HG03103 (cell line): ENCODE measurements at regions not wholly inside any gene's neighbourhood (a gene's known extent, or its start where the extent isn't known, plus 50 kb on each side); places are given as distances from the start of the nearest gene placed in this dataset.
"Not testable (repeated sequence)": the region's sequence is repeated elsewhere in the genome, so short reads cannot be mapped to it uniquely, and the experiment has no call there.

Experiments used
- ATAC-seq: cut with Tn5 transposase; IDR thresholded peaks from one replicate; pipeline ENCODE4 v1.9.1; 2021; ENCODE audit warnings: low read depth; ENCODE audit not compliant: unreplicated experiment

DNA sequence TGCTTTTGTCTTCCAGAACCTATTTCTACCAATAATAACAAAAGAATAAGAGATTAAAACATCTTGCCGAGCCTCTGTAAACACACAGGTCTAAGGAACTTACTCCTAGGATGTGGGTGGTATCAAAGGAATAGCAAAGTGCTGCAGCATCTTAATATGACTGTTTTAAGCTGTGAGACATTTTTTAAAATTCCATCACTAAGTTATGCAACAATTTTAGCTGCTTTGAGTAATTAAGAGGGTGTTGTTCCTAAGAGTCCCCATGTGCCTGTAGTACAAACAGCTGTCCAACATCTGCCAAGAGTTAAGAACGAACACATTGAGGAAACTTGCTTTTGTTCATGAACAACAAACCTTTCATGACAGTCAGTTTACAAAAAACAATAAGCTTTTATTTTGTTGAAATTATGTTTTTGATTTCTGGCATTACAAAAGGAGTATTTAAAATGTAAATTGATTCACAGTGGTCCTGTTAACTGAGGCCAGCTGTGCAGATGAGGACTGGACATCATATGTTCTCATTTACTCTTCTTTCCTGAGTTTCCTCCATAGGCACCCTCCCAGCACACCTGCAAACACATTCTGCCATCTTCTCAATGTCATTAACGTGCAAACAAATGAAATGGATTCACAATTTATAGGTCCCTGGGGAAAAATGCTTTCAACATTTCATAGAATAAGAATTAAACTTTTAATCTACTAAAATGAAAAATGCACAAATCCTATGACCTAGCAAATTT, 337.3 kb upstream of the ARHGEF26 start:
- ATAC-seq: no peak

DNA sequence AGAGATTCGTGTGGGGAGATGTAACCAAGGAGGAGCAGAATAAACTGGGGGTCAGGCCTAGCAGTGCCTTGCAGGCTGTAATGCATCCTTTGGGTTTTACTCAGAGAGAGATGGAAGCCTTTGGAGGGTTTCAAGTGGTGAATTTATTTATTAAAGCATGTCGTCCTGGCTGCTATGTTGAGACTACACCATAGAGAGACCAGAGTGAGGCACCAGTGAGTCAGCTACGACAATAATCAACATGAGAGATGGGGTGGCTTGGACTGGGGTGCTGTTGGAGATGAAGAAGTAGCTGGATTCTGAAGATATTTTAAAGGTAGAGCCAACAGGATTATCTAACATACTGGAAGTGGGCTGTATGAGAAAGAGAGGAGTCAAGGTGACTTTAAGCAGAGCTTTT, 335.3 kb upstream of the ARHGEF26 start:
- no peak for ATAC-seq

DNA sequence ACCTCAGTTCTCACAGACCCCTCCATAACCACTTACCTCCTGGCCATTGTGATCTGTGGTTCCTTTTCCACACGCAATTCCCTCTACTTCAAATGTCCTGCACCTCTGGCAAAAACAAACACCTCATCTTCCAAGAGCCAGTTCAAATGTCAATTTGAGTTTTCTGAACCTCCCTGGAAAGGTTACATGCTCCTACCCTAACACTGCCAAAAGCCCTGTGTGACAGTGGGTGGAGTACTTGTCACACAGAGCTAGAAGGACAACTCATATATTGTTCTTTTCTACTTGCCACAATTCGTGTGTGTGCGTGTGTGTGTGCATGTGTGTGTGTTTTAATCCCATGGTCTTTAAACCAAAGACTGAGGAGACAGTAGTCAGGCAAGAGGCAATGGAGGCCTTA, 331.8 kb upstream of the ARHGEF26 start:
- no peak for ATAC-seq

DNA sequence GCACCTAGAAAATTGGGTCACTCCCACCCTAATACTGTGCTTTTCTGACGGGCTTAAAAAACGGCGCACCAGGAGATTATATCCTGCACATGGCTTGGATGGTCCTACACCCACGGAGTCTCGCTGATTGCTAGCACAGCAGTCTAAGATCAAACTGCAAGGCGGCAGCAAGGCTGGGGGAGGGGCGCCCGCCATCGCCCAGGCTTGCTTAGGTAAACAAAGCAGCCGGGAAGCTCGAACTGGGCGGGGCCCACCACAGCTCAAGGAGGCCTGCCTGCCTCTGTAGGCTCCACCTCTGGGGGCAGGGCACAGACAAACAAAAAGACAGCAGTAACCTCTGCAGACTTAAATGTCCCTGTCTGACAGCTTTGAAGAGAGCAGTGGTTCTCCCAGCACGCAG, 324.1 kb upstream of the ARHGEF26 start:
- ATAC-seq: not testable (repeated sequence)

DNA sequence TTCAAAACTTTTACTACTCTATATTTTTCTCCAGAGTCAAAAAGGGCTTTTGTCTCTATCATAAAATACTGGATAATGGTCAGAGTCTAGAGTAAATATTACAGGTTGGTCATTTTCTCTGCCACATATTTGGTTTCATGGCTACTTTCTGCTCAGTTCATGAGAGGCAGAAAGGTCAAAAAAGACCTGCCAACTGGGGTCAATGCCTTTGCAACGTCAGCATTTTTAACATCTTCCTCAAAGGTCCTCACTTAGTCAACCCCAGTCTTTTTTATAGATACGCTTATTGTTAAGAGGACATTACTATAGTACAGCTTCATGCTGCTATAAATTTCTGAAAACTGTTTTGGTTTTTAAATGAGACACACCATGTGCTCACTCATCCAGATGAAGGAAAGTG, 312.1 kb upstream of the ARHGEF26 start:
- no peak for ATAC-seq

DNA sequence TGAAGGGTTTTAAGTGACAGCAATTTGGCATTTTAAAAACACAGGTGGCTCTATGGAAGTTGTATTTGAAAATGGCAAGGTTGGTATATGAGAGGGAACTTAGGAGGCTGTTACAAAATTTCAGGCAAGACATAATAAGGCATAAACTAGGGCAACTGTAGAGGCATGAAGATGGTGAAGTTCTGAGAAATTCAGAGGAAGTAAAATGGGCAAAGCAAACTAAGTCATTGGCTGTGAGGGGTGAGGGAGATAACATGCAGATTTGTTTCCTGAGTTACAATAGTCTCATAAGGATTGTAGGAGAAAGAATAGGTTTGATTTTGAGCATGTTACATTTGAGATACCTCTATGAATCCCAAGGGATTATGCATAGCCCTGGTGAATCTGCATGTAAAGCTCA, 302.9 kb upstream of the ARHGEF26 start:
- ATAC-seq: no peak

DNA sequence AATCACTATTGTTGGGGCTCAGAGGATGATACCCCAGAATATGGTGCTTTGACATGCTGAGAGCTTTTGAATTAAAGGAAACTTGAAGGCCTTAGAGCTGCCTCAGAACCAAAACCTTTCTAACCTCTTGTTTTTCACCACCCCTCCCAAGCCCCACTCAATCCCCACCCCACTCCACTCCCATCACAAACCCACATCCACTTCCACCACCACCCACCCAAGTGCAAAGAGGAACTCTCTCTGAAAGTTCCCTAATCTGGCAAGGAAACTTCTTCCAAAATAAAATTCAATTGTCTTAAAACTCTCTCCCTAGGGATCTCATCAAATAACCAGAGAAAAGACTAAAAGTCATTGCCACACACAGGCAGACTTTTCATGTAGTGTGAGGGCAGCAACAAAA, 301.2 kb upstream of the ARHGEF26 start:
- ATAC-seq: no peak

DNA sequence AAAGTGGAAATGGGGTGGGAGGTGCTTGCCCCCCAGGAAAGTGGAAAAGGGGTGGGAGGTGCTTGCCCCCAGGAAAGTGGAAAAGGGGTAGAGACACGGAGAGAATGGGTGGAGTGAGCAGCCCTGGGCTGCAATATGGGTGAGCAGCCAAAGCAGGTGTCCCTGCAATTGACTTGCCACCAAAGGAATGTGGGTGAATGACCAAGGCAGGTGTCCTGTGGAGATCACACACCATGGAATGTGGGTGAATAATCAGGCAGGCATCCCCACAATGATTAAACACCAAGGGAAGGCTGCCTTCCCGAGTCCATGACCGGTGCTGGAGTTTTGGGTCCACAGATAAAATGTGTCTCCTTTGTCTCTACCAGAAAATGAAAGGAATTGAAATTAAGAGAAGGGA, 292.8 kb upstream of the ARHGEF26 start:
- ATAC-seq: not testable (repeated sequence)

DNA sequence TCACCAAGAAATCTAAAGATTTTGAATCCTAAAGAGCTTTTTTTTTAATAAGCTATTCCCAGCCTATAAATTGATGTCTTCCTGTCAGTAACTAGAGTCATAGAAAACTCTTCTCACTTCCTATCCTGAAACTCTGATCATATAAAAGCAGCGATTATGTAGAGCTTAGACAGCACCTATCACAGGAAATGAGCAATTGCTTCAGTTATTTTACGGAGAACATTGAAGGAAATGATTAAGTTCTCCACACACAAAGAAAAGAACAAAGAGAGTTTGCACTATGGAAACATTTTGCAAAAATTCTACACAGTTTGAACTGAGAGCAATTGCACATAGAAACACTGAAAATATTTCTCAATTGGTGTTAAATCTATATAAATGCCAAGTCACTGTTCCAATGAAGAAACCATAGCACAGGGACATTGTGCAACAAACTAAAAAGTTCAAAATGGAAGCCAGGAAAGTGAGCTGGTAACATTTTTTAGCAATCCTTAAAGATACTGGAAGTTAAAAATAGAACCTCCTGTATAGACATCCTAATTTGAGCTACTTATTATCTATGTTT, 291.5 kb upstream of the ARHGEF26 start:
- no peak for ATAC-seq

DNA sequence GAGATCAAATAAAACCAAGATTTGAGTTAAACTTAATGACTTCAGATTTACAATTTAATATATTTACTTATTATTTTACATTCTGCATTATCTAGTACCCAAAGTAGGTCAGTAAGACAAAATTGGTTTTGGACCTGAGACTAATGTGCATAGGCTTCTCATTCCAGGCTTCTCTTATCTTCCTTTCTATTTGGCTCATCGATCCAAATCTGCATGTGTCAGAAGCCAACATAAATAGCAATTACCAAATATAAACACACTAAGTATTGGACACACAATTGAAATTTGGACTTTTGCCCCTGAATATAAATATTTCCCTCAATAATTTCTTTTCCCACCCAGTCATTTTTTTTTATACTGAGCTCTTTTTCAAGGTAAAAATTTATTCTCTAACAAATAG, 290.6 kb upstream of the ARHGEF26 start:
- no peak for ATAC-seq

DNA sequence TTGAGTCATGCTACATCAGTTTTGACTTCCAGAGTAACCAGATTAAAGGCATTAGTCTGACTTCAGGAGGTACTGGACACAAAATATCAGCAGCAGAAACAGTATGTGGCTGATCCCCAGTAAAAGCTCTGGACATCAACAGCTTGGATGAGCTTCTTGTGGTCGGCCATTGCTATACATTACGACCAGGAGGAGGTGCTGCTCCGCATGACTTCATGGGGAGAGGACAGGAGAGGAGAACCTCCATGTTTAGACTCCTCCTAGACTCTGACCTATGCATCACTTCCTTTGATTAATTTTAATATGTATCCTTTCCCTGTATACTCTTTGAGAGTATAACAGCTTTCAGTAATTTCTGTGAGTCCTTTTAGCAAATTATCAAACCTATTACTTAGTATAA, 285.6 kb upstream of the ARHGEF26 start:
- no peak for ATAC-seq

DNA sequence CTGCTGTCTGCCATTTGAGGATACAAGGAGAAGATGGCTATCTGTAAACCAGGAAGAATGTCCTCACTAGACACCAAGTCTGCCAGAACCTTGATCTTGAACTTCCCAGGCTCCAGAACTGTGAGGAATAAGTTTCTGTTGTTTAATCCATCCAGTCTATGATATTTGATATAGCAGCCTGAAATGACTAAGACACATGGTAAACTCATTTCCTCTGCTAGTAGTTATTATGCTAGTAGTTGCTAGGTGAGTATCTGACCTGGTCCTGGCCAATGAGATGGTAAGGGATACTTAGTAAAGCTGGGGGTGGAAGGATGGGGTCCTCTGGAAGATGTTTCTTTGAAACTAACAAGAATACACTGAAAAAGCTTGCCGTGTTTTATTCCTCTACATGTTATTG, 280.7 kb upstream of the ARHGEF26 start:
- no peak for ATAC-seq

DNA sequence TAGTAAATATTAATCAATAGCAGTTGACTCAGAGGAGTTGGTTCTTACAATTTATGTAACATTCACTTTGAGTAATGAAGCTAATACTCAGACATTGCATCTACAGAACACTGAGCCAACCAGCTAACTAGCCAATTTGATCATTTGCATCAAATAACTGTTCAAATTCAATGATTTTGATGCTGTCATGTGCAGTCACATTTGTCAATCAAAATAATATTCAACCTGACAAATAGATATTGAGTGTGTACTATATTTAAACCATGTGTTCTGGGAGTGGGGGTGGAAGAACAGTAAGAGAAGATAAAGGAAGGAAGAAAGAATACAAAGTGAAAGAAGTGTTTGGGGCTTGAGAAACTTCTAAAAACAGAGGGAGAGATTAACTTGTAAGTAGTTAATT, 277.2 kb upstream of the ARHGEF26 start:
- no peak for ATAC-seq

DNA sequence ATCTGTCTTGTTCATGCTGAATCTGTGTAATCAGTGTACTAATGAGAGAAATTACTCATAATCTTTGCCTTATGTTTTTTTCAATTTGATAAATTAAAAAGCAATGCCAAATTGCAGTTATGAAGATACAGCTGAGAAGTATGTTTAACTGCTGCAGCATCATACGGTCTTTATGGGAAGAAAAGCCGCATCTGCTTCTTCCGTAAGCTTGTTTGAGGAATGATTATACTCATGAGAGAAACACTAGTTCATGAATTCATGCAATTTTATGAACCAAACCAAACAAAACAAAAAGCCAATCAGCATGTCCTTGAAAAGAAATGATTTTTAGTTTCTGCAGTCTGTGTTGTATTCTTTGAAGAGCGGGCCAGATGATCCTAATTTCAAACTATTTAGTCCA, 275.9 kb upstream of the ARHGEF26 start:
- ATAC-seq: no peak

DNA sequence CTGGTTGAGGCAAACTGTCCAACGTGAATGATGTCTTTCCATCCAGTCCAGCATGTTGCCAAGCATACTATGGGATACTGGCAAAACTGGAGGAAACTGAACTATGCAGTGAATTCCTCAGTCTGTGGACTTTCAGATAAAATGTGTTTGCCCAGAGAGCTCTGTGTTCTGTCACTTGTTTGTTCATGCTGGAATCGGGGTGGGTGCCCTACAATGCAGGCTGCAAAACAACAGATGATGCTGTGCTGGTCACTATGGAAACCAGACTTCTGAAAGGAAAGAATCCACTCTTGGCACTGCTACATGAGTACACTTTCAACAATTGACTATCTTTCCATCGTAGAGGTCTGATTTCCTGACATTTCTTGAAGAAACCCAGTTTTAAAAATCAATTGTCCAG, 272.5 kb upstream of the ARHGEF26 start:
- no peak for ATAC-seq

DNA sequence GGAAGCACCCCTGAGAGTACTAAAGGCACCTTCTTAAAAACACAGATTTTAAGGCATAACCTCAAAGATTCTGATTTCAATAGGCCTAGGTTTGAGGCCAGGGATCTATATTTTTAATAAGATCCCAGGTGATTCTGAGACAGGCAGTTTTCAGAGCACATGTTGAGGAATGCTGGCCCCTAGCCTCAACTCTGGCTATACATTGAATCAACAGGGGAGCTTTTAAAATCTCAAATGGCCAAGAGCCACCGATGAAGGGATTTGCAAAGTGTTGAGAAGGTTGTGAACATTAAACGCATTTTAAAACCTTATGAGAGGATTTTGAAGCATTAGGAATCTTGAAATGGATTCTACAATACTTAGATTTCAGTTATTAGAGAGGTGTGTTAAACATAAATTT, 268.8 kb upstream of the ARHGEF26 start:
- no peak for ATAC-seq

DNA sequence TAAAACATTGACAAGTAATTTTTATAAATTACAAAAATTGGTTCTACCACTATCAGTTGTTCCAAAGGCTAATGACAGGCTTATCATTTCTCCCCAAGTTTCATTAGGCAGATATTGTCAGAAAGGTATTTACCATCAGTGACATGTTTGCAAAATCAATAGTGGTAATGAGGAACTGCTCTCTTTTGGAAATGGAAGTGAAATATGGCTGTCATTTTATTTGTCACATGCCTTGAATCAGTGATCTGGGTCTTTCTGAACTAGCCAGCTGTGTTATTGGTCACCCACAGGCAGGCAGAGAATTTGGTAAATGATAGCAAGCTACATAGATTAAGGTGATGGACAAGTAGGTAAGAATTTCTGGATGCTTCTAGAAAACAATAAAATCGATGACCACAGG, 268.0 kb upstream of the ARHGEF26 start:
- ATAC-seq: no peak

DNA sequence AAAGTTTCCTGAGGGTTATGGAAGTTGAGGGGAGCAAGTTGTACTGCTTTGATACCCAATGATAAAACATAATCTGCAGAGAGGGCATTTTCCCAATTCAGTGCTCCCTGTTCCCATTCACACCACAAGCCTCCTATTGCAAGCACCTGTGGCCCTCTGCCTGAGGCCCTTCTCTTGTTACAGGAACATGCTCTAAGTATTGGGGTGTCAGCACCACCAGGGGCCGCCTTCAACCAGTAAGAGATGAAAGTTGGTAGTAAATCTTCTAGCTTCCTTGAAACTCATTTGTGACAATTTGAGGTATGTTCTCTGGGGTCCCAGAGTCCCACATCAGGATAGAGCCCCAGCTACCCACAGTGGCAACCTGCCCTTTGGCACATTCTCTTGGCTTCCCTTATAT, 265.4 kb upstream of the ARHGEF26 start:
- no peak for ATAC-seq

DNA sequence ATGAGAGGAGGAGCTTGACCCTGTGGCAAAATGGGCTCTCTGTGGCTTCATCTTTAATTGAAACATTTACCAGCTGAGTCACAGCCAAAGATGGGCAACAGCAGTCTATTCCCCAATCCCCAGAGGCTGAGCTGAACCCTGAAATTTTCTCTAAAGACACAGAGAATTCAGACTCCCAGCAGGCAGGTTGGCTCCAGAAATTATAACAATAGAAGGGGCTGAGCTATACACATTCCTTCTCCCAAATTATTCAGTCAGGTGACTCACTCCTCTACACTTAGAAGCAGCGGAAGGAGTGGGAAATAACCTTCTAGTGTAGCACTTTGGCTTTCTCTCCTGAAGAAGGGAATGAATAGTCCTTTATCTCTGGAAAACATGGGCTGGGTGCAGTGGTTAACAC, 264.3 kb upstream of the ARHGEF26 start:
- no peak for ATAC-seq

DNA sequence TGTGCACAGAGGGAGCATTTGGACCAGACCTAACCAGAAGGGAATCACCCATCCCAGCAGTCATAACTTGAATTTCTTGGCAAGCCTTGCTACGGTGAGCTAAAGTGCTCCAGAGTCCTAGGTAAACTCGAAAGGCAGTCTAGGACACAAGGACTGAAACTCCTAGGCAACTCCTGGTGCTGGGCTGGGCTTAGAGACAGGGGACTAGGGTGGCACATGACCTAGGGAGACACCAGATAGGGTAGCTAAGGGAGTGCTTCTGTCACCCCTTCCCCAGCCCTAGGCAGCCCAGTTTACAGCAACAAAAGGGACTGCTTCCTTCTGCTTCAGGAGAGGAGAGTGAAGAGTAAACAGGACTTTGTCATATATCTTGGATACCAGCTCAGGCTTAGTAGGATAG, 256.4 kb upstream of the ARHGEF26 start:
- ATAC-seq: no peak

DNA sequence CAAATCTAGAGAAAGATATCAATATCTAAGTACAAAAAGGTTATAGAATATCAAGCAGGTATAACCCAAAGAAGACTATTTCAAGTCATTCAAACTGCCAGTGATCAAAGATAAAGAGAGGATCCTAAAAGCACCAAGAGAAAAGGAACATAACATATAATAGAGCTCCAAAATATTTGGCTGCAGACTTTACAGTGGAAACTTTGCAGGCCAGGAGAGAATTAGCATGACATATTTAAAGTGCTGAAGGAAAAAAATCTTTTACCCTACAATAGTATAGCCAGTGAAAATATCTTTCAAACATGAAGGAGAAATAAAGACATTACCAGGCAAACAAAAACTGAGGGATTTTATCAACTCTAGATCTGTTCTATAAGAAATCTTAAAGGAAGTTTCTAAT, 254.3 kb upstream of the ARHGEF26 start:
- no peak for ATAC-seq

DNA sequence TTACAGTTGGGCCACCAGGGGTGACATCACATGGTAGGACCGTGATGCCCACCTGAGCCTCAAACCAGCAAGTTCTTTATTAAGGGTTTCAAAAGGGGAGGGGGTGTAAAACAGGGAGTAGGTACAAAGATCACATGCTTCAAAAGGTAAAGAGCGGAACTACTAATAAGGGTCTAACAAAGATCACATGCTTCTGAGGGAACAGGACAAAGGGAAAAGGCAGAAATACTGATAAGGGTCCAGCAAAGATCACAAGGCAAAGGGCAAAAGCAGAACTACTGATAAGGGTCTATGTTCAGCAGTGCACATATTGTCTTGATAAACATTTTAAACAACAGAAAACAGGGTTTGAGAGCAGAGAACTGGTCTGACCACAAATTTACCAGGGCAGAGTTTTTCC, 246.8 kb upstream of the ARHGEF26 start:
- not testable (repeated sequence) for ATAC-seq

DNA sequence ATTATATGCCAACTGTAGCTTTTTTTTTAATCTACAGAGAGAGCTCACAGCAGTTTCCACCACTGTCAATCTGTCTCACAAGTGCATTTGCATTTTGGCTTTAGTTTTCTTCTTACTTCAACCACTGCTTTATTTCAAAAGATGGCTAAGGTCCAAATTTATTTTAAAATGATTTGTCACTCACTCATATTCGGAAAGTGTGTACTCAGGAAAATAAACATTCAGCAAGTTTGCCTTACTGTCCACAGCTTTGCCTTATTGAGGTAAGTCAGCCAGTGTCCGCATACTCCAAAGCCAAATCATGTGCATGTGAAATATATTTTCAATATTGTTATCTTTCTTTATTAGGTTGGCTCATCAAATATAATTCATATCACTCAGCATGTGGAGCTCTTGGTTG, 240.7 kb upstream of the ARHGEF26 start:
- no peak for ATAC-seq
